ENCODE measurements at regions not wholly inside any gene's neighbourhood (a gene's known extent, or its start where the extent isn't known, plus 50 kb on each side); places are given as distances from the start of the nearest gene placed in this dataset.

DNA sequence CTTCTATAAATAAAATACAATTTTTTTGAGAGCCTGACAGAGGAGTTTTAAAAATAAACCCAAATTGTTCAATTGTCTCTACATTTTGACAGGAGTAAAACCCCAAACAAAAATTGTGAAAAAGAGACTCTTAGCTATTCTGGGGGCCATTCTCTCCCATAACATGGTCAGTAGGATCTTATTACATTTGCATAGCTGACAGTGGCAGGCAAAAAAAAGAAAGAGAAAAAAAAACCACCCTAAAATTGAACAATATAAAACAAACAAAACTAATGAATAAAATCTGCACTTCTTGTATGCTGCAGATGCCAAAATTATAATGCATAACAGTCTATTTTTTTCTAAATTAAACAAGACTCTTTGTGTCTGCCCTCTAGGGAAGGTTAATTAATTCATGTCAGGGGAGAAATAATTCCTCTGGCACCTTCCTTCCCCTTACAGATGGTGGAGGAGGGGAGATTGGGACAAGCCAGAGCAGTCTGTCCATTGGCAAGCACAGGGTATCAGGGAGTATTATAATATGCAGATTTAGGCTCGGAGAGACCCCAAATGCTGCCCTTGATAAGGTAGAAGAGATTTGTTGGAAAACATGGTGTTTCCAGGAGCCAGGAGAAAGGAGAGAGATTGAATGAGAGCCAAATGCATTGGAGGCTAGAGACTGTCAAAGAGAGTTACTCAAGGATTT is 79.7 kb upstream of the CDH6 start:
- TF ChIP-seq POLR2AphosphoS5 (IDR thresholded peaks at IDR 0.05; ENCODE audit: low read depth, low read length) (no peak), POLR2A (IDR thresholded peaks at IDR 0.05; ENCODE audit: control extremely low read depth in 1 of 2, low read depth in 2 of 2, low read length in 2 of 2) (no peak), YY1 (IDR thresholded peaks at IDR 0.05; ENCODE audit: low read depth, low read length) (no peak), TAF1 (IDR thresholded peaks at IDR 0.05; ENCODE audit: low read depth, low read length) (no peak), GABPA (IDR thresholded peaks at IDR 0.05; ENCODE audit: borderline replicate concordance, insufficient read depth, low read length) (no peak), SAP30 (IDR thresholded peaks at IDR 0.05; ENCODE audit: insufficient read depth, insufficient replicate concordance, low read length) (no peak), ATF2 (IDR thresholded peaks at IDR 0.05; ENCODE audit: low read length) (no peak), NRF1 (IDR thresholded peaks at IDR 0.05; ENCODE audit: low read depth, low read length) (no peak), CEBPB (IDR thresholded peaks at IDR 0.05; ENCODE audit: low read depth, low read length) (no peak)
- TF ChIP-seq, protein P1, sequence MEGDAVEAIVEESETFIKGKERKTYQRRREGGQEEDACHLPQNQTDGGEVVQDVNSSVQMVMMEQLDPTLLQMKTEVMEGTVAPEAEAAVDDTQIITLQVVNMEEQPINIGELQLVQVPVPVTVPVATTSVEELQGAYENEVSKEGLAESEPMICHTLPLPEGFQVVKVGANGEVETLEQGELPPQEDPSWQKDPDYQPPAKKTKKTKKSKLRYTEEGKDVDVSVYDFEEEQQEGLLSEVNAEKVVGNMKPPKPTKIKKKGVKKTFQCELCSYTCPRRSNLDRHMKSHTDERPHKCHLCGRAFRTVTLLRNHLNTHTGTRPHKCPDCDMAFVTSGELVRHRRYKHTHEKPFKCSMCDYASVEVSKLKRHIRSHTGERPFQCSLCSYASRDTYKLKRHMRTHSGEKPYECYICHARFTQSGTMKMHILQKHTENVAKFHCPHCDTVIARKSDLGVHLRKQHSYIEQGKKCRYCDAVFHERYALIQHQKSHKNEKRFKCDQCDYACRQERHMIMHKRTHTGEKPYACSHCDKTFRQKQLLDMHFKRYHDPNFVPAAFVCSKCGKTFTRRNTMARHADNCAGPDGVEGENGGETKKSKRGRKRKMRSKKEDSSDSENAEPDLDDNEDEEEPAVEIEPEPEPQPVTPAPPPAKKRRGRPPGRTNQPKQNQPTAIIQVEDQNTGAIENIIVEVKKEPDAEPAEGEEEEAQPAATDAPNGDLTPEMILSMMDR (IDR thresholded peaks at IDR 0.05; ENCODE audit: control extremely low read depth in 1 of 3, insufficient read depth in 1 of 3, low read depth in 1 of 3, low read length in 3 of 3) = no peak
- TF ChIP-seq, protein P2, sequence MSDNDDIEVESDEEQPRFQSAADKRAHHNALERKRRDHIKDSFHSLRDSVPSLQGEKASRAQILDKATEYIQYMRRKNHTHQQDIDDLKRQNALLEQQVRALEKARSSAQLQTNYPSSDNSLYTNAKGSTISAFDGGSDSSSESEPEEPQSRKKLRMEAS (IDR thresholded peaks at IDR 0.05) = no peak

Data from H1 (cell line).